KMS-11 (cell line): ENCODE measurements at regions not wholly inside any gene's neighbourhood (a gene's known extent, or its start where the extent isn't known, plus 50 kb on each side); places are given as distances from the start of the nearest gene placed in this dataset.
"Not testable (repeated sequence)": the region's sequence is repeated elsewhere in the genome, so short reads cannot be mapped to it uniquely, and the experiment has no call there.

Experiments used
- H2AFZ ChIP-seq: fragments of 200-600 bp; sonication (generic); 2 replicates; pipeline ENCODE4 v1.6.1; 2016; ENCODE audit warnings: antibody characterized with exemption, mixed run types, low read depth
- H3K27ac ChIP-seq: fragments of 200-600 bp; sonication (generic); 2 replicates; pipeline ENCODE4 v1.6.1; 2016; ENCODE audit warnings: mild to moderate bottlenecking, mixed run types
- H3K27me3 ChIP-seq: fragments of 200-600 bp; sonication (generic); 2 replicates; pipeline ENCODE4 v1.6.1; 2017; ENCODE audit warnings: mild to moderate bottlenecking, low read depth, mixed run types, moderate library complexity; ENCODE audit not compliant: insufficient read depth
- H3K36me3 ChIP-seq: fragments of 200-600 bp; sonication (generic); 2 replicates; pipeline ENCODE4 v1.6.1; 2017; ENCODE audit warnings: mild to moderate bottlenecking, mixed run types; ENCODE audit not compliant: insufficient read depth
- H3K4me1 ChIP-seq: fragments of 200-600 bp; sonication (generic); 2 replicates; pipeline ENCODE4 v1.6.1; 2016; ENCODE audit warnings: mild to moderate bottlenecking, low read depth, mixed run types; ENCODE audit not compliant: poor library complexity, severe bottlenecking
- H3K4me2 ChIP-seq: fragments of 200-600 bp; sonication (generic); 2 replicates; pipeline ENCODE4 v1.7.0; 2016; ENCODE audit warnings: mild to moderate bottlenecking, mixed run types
- H3K4me3 ChIP-seq: fragments of 200-600 bp; sonication (generic); IDR thresholded peaks from 2 replicates; pipeline ENCODE4 v1.6.1; 2017; ENCODE audit warnings: low read depth, low read length, mixed read lengths; ENCODE audit not compliant: insufficient read depth
- H3K79me2 ChIP-seq: fragments of 200-600 bp; sonication (generic); 2 replicates; pipeline ENCODE4 v1.6.1; 2016; ENCODE audit warnings: low read depth, mixed run types; ENCODE audit not compliant: insufficient read depth
- H3K9ac ChIP-seq: fragments of 200-600 bp; sonication (generic); 2 replicates; pipeline ENCODE4 v1.6.1; 2016; ENCODE audit warnings: mild to moderate bottlenecking, mixed run types
- H4K20me1 ChIP-seq: fragments of 200-600 bp; sonication (generic); 2 replicates; pipeline ENCODE4 v1.6.1; 2016; ENCODE audit warnings: mild to moderate bottlenecking, mixed run types; ENCODE audit not compliant: insufficient read depth
- TF ChIP-seq, protein P1 (sequence below): fragments of 200-600 bp; sonication (generic); conservative IDR thresholded peaks from 2 replicates; pipeline ENCODE4 v1.6.1; 2017; ENCODE audit warnings: low read depth, mild to moderate bottlenecking, antibody characterized with exemption, low read length, moderate library complexity, mixed read lengths

DNA sequence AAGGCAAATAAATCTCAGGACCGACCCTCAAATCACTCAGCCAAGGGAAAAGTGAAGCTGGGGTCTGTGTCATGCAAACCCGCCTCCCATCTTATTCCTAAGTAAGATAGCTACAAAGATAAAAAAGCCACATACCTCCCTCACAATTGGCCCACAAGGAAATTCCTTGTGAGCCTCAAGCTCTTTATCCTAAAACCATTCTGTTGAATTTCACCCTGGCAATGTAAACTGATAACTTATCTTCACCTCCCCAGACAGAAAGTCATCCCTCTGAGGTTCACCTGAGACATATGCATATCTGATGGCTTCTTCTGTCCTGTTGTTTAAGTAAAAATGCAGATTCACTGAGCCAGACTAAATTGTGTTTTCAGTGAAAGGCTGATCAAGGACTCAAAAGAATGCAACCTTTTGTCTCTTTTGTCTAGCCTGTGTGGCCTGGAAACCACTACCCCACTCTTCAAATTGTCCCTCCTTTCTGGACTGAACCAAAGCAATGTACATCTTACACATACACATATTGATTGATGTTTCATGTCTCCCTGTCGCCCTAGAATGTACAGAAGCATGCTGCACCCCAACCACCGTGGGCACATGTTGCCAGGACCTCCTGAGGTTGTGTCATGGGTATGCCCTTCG lies 91.3 kb downstream of the MFAP3L start:
- H3K27me3 ChIP-seq, result no peaks in the 10 kb centered on the region
- H3K4me2 ChIP-seq, result no peak overlapping the region
- TF ChIP-seq, protein P1, sequence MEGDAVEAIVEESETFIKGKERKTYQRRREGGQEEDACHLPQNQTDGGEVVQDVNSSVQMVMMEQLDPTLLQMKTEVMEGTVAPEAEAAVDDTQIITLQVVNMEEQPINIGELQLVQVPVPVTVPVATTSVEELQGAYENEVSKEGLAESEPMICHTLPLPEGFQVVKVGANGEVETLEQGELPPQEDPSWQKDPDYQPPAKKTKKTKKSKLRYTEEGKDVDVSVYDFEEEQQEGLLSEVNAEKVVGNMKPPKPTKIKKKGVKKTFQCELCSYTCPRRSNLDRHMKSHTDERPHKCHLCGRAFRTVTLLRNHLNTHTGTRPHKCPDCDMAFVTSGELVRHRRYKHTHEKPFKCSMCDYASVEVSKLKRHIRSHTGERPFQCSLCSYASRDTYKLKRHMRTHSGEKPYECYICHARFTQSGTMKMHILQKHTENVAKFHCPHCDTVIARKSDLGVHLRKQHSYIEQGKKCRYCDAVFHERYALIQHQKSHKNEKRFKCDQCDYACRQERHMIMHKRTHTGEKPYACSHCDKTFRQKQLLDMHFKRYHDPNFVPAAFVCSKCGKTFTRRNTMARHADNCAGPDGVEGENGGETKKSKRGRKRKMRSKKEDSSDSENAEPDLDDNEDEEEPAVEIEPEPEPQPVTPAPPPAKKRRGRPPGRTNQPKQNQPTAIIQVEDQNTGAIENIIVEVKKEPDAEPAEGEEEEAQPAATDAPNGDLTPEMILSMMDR, result no peak
- no peaks in the 10 kb centered on the region for H3K4me1 ChIP-seq
- H3K4me3 ChIP-seq, result no peak overlapping the region
- no peaks in the 10 kb centered on the region for H3K36me3 ChIP-seq
- H3K27ac ChIP-seq, result no peak overlapping the region
- H3K9ac ChIP-seq, result no peak overlapping the region
- H3K79me2 ChIP-seq, result no peaks in the 10 kb centered on the region
- H2AFZ ChIP-seq, result no peak overlapping the region
- no peaks in the 10 kb centered on the region for H4K20me1 ChIP-seq

DNA sequence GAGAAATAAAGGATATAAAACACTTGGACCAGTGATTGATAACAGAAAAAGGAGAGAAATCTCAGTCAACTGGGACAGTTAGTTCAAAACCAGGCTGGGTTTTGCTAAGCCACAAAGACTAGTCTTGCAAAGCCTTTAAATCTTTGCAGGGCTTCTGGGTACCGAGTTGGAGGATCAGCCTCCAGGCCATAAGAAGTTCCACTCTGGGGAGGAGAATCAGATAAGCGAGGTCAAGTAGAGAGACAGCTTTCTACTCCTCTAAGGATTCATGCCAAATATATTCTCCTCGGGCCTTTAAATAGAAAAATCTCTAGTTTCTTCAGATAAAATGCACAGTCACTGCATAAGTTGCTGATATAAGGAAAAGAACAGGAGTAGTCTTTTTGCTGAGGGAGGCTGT lies 92.7 kb downstream of the MFAP3L start:
- no peak overlapping the region for H3K4me2 ChIP-seq
- H4K20me1 ChIP-seq, result no peaks in the 10 kb centered on the region
- no peak overlapping the region for H3K27ac ChIP-seq
- no peaks in the 10 kb centered on the region for H3K79me2 ChIP-seq
- TF ChIP-seq, protein P1, result no peak
- no peak overlapping the region for H2AFZ ChIP-seq
- no peaks in the 10 kb centered on the region for H3K4me1 ChIP-seq
- H3K9ac ChIP-seq, result no peak overlapping the region
- no peak overlapping the region for H3K4me3 ChIP-seq
- no peaks in the 10 kb centered on the region for H3K36me3 ChIP-seq
- no peaks in the 10 kb centered on the region for H3K27me3 ChIP-seq

GRCh38 chr4:169931964-169932363 lies 94.2 kb downstream of the MFAP3L start:
- Histone ChIP-seq H2AFZ (no peak overlapping the region), H3K27me3 (no peaks in the 10 kb centered on the region)

GRCh38 chr4:169930755-169931154 lies 95.4 kb downstream of the MFAP3L start:
- H3K4me2 ChIP-seq, H3K9ac ChIP-seq, H3K4me3 ChIP-seq, H3K36me3 ChIP-seq, H3K4me1 ChIP-seq, H2AFZ ChIP-seq, H3K27me3 ChIP-seq, H3K79me2 ChIP-seq, H4K20me1 ChIP-seq, H3K27ac ChIP-seq: not testable (repeated sequence)

More at GRCh38 chr4:169931964-169932363, 94.2 kb downstream of the MFAP3L start:
- Histone ChIP-seq H3K4me3 (no peak overlapping the region), H3K4me2 (no peak overlapping the region), H3K79me2 (no peaks in the 10 kb centered on the region), H3K36me3 (no peaks in the 10 kb centered on the region), H3K27ac (no peak overlapping the region), H3K9ac (no peak overlapping the region), H4K20me1 (no peaks in the 10 kb centered on the region), H3K4me1 (no peaks in the 10 kb centered on the region)
- TF ChIP-seq, protein P1, result no peak

- Histone ChIP-seq H3K27ac (no peak overlapping the region), H3K4me1 (no peaks in the 10 kb centered on the region), H3K79me2 (no peaks in the 10 kb centered on the region), H4K20me1 (no peaks in the 10 kb centered on the region), H2AFZ (no peak overlapping the region), H3K4me3 (no peak overlapping the region), H3K27me3 (no peaks in the 10 kb centered on the region), H3K9ac (no peak overlapping the region), H3K36me3 (no peaks in the 10 kb centered on the region), H3K4me2 (no peak overlapping the region)
- TF ChIP-seq, protein P1, result no peak
Measured at GRCh38 chr4:169927280-169927679, 98.9 kb downstream of the MFAP3L start.
